Activated gamma-delta T cell treated with Interleukin-2 at 50 U/mL for 16 hours (primary cell): ENCODE measurements at regions not wholly inside any gene's neighbourhood (a gene's known extent, or its start where the extent isn't known, plus 50 kb on each side); places are given as distances from the start of the nearest gene placed in this dataset.

Experiments used
- DNase-seq: peaks from one replicate; pipeline ENCODE4 v3.0.0-alpha.2; 2020

DNA sequence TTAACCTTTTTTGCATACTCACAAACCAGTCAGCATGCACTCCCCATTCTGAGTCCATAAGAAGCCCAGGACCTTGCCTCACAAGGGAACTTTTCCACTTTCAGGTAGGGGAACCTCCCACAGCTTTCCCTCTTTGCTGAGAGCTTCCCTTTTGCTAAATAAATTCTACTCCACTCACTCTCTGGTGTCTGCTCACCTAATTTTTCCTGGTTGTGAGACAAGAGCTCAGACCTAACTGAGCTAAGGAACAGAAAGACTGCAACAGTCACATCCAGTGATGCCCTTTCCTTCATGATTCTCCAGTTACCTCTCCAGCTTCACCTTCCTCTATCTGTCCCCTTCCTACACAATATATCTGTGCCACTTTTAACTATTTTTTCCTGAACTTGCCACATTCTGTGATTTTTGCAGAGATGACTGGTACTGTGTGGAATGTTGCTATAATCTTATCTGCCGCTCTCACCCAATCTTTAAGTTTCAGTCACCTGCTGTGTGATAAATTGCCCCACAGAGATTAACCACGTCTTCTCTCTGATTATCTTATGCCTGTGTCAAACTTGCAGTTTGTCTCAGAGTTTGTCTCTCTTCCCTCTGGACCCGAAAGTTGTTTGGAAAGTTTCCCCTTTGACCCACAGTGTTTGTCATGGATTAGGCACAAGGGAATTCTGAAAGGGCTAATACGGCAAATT, 737.1 kb upstream of the FLRT2 start:
- no peak for DNase-seq

DNA sequence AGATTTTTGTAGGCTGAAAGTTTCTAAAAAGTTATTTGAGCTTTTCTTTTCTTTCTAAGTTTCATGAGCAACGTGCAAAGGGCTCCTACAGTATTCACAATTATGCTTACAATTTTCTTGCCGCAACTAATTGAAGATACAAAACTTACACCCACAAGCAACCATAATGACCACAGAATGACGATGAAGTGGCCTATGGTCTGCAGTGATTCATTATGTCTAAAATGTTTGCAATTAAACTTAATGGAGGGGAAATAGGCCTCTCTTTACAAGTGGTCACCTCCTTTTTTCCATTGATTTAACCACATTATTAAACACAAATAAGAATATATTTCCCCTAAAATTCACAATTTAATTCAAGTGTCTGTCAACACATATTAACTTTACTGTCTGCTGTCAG, 732.6 kb upstream of the FLRT2 start:
- no peak for DNase-seq

DNA sequence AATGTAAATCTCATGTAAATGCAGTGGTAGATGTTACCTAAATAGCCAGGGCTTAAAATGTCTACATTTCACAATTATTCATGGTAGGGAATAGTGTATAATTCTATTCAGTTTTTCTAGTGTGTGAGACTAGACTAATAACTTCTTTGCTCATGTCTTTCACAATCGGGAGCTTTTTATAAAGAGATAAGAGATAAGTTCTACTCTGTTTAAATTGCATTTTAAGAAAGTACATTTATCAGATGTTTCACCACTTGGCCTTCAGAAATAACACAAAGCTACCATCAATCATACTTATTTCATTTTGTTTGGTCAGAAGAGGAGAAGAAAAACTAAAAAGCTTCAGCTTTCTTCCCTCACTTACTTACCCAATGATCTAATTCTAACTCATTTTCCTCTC, 725.5 kb upstream of the FLRT2 start:
- no peak for DNase-seq

DNA sequence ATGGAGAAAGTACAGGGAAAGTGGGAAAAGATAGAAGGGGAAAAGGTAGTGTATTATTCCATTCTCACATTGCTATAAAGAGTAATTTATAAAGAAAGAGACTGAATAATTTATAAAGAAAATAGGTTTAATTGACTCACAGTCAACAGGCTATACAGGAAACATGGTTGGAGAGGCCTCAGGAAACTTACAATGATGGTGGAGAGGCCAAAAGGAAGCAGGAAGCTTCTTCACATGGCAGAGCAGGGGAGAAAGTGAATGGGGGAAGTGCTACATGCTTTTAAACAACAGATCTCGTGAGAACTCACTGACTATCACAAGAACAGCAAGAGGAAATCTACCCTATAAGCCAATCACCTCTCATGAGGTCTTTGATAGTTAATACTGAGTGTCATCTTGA, 725.0 kb upstream of the FLRT2 start:
- DNase-seq = no peak

DNA sequence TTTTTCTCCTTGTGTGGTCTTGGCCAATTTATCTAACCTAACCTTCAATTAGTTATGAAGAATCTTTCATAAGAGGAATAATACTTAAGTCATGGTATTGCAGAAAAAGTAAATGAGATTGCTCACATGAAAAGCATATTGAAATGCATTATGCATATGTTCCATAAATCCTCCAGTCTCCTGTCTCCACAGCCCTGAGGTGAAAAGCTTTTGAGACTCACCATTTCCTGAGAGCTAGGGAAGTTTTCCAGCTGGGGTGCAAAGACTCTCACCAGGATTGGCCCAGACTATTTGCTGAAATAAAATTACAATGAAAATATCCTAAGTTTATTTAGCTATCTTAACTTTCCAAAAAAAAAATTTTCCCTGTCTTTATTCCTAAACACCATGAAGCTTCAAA, 723.8 kb upstream of the FLRT2 start:
- DNase-seq = no peak

DNA sequence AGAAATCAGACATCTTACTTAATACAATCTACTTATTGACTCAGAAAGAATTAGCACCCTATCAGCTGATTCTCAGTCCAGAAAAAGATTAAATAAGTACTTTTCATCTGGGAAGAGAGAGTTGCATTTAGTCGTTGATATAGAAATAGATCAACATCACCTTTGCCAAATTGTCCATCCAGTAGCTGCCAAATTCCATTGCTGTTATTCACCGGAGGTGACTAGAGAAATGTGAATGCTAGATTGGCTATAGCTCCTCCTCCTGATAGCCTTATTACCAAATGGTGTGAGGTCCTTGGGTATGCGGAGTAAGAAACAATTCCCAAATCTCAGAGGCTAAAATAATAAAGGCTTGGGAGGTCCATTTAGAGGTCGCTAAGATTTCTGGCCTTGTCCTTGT, 723.3 kb upstream of the FLRT2 start:
- no peak for DNase-seq

DNA sequence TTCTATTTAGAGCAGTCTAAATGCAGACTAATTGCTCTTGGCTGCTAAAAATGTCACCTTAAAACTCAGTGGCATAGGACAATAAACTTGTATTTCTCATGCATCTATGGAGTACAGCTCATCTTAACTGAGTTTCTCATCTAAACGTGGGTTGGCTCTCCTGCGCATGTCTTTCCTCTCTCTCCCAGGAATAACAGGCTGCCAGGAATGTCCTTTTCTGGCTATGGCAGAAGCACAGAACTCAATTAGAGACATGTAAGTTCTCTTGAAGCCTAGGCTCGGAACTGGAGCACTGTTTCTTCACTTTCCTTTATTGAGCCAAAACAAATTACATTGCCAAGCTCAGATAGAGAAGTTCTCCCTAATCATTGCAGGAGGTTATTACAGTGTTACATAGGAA, 722.3 kb upstream of the FLRT2 start:
- no peak for DNase-seq

DNA sequence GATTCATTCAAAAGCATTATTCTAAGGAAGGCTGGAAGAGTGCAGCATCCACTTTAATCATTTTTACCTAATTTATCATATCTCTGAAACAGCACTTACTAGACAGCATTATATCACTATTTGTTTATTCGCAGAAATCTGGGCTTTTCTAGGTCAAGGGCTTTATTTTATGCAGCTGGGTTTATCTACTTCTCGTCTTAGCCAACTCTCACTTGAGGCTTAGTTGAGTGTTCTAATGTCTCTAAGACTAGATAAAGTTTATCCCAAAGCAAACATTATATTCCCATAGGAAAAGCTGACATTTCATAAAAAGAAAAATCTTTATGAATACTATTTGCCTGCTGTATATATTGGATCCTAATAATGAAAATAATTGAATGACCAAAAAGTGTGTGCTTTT, 720.8 kb upstream of the FLRT2 start:
- DNase-seq = no peak

DNA sequence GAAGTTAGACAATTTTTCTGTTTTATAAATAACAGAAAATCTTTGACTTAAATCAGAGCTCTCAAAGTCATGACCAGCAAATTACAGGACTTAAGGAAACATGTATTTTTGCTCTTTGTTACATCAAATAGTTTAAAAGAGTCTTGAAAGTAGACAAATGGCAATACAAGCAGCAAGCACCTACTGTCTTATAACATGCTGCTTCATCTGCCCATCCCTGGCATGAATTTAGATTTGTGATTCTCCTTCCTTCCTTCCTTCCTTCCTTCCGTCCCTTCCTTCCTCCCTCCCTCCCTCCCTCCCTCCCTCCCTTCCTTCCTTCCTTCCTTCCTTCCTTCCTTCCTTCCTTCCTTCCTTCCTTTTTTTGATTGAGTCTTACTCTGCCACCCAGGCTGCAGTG, 715.6 kb upstream of the FLRT2 start:
- no peak for DNase-seq

DNA sequence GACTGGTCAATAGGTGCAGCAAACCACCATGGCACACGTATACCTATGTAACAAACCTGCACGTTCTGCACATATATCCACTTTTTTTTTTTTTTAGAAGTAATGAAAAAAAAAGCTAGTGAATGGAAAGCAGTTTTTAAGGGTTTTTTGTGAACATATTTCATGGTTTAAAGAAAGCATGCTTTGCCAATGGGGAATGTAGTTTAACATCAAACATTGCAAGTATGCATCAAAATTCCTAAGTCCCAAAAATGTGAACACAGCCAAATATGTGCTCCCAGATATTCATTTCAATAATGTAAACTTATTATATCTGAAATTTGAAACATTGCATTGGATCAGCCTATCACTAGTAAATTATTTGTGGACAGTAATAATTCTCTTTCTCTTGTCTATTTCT, 710.4 kb upstream of the FLRT2 start:
- no peak for DNase-seq

DNA sequence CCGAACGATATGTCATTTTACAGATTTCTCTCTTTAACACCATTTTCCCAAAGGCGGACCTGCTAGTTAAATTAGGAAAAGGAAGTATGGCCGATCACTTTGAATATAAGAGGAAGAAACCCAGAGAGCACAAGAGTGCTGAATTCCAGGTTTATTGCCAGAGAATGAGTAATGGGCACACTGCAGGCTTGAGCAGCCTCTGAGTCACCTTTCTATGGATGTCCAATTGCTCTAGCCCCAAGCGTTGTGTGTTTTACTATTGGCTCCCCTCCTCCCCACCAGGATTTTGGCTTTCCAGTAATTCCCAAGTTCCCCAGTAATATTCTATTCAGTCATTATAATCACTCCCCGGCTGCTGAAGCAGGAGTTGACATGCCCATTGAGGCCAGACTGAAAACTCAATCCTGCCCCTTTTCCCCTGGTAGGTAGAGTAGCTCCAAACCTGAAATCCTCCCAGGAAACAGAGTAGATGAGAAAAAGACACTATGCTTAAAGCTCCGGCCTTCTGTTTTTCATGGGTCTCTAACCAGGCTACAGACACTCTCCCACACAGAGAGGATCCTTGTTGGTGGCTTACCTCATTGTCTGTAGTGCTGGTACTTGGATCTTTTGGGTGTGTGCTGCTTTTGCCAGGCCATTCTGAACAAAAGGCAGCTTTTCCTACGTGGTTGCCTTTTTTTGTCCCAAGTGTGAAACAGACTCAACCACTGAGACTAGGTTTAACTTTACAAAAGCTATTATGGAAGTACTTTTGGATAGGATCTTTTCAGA, 704.3 kb upstream of the FLRT2 start:
- DNase-seq = no peak

DNA sequence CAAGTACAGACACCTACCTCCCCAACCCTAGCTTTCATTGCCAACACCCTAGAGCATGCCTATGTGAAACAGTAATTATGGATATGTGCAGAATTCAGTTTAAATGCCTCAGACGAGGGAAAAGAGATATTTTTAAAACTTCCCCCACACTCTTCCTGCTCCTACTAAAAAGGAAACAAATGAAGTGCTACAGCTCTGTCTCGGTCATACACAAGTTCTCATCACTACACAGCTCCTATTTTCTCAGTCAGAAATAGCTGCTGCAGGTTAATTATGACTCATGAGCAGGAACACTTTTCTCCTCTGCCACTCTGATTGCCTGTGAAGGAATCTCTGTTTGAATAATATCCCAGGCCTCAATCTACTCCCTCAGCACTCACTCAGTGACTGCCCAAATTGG, 703.6 kb upstream of the FLRT2 start:
- DNase-seq = no peak

DNA sequence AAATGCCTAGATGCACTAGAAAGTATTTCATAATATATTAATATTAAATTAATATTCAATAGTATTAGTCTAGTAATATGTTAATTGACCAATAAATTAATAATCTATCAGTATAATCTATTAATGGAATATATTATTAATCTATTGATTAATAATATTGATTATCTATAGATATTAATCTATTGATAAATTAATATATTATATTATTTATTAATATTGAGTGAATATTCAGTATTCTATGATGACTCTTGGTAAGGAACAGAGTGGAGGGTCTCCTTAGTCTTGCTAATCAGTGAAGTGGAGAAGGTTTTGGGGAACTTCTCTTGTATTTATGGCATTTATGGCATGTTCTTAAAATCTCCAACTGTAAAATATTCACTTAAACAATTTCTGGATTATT, 679.3 kb upstream of the FLRT2 start:
- no peak for DNase-seq

DNA sequence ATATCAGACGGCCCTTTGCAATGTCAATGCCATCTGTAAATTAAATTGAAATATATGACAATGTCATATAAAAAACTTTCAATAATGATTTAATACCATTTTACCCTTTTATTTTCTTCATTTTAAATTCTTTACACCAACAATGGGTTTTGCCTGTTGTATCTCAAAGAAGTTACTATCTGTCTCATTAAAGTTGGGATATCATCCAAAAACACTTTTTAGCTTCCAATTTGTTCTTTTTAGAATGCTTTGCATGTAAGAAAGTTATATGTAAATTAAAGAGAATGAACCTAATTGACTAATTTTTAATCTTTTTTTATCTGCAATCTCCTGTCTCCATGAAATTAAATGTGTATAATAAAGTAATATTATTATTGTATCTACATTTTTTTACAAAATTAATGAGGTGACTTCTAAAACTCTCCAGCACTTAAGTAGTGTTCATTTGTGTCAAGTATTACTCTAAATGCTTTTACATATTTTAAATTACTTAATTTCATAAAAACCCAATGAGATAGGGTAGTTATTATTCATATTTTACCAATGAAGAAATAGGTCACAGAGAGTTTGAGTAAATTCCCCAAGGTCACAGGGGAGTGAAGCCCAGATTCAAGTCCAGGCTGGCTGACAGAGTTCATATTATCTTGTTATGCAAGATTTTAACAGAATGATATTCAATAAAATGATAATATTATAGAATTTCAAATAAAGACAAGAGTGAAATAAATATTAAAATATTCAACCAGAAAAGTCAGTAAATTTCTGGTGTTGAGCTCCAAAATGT, 673.0 kb upstream of the FLRT2 start:
- DNase-seq = no peak

DNA sequence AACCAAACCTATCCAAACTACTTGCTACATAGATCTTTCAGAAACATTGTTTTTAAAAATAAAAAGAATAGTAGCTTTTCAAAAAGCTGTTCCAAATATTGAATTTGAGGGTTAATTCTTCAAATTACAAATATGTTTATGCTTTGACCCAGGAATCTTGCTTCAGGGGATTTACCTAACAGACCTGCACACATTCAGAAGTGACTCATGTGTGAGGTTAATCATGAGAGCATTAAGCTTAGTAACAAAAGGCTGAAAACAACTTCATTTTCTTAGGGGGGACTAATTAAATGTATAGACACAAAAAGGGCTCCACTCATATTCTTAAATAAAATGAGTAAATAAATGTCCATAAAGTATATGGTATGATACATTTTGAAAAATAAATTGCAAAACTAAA, 672.4 kb upstream of the FLRT2 start:
- DNase-seq = no peak

DNA sequence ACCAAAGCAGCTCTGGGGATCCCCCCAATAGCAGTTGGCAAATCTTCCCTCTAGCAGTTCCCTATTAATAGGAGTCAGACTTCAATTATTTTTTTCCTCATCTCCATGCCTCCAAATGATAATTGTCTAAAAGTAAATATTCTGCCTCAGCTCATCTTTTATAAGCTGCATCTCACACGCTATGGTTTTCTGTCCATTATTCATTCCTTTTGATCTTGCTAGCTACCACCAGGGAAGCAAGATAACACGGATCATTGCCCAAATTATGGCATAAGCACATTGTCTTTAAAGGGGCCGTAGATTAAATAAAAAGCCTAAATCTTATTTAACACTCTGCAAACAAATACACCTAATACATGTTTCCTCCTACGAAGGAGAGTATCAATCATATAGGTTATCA, 670.8 kb upstream of the FLRT2 start:
- DNase-seq = no peak

DNA sequence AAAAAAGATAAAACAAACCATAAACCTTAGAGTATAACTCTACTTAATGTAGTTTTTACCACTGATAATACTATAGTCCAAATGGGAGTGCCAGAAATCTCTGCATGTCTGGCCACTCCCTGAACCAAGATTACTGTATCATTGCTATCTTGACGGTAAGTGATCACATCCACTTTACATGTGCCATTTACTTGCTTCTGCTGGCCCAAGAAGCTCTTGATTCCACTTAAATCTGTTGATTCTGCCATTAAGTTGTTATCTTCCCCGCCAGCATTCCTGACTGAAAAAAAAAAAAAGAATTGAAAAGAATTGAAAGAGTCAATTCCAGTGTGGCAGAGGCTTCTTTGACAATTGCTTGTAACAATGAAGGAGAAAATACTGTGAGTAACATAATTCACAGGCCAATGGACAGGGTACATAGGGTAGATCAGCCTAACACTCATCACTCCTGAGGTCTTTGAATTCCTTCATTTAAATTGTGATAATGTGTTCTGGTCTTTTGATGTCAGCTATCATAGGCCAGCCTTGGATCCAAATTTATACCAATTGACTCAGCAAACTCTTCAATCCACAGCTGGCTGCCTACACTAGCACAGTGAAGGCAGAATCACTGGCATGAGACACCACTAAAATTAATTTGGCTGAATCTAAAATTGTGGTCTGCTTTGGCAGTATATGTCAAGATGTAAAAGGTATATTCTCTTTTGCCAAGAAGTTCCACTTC, 665.2 kb upstream of the FLRT2 start:
- DNase-seq = no peak

DNA sequence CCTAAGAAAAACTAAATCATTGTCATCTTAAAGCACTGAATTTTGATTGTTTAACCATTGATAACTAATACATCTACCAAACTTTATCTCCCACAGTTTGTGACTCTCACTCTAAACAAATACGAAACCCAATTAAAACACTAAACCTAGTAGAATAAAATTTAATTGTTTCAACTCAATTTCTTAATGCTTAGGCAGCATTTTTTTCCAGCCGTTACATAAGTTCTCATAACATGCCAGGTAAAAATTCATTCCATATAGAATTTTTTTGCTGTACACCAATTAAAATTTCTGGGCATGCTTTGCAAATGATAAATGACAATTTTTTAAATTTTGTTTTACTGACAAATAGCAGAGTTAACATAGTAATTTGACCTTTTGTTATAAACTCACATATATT, 658.2 kb upstream of the FLRT2 start:
- DNase-seq = no peak

DNA sequence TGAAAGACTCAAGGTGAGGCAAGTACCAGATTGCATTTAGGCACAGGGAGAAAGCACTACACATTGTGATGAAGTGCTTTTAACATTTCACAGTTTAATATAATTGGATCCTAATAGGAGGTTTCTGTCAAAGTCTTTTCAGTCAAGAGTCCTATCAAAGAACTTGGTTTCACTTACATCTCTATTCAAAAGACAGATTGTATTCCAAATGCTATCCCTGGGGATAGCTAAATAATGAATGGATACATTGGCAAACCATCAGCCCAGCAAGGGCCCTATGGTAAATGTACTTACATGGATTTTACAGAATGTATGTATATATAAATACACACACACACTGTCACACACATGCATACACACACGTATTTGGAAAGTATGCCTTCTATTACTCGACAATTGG, 655.5 kb upstream of the FLRT2 start:
- no peak for DNase-seq

DNA sequence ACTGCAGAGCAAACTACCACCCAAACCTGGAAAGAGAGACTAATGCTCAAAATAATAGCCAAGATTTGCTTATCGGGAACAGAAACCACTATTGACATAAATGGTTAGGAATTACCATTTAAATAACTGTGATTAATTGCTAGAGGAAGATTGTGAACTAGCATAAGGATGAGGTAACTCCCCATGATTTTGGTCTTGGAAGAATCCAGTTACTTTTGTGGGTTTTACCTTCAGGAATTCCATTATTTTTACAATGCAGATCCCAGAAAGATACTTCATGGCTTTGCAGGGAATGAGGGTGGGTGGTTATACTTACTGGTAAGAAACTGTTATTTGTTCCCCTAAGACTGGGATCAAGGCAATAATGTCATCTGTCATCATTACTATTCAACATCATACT, 652.9 kb upstream of the FLRT2 start:
- no peak for DNase-seq

DNA sequence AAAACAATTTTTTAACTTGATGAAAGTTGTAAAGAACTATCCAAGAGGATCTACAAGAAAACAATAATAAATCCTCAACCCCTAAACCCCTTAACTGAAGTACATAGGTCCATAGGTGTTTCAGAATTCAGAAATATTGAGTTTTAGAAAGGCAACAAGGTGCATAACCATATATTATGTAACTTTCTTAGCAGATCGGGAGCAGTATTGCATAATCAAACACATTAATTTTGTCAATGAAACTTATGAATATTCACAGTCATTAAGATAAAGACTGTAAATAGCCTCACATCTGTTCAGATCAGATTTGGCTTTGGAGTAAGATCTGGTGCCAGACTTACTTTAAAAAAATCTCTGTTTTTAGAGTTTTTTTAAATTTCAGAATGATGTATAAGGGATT, 647.1 kb upstream of the FLRT2 start:
- no peak for DNase-seq

DNA sequence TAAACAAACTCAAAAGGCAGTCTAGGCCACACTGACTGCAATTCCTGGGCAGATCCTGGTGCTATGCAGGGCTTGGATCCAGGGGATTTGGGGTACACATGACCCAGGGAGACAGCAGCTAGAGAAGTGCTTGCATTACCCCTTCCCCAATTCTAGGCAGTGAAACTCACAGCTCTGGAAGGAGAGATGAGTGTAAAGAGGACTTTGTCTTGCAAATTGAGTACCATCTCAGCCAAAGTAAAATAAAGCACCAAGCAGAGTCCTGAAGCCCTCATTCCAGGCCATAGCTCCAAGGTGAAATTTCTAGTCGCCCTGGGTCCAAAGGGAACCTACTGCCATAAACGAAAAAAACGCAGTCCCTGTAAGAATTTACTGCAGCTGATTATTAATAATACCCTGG, 644.9 kb upstream of the FLRT2 start:
- no peak for DNase-seq

DNA sequence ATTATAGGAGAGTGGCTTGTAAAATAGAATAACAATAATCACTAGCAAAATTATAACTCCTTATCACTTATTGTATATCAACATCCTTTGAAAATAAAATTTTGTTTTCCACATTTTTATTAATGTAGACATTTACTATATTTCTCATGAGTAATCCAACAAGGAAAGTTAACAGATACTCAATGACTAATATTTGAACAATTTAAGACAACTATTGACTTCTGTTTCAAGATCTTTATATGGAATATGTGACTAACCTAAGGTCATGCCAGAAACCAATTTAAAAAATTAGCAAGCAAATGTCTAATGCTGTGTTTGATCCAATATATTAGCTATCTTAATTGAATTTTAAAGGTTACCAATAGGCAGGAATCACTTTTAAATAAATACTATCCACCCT, 638.5 kb upstream of the FLRT2 start:
- no peak for DNase-seq

DNA sequence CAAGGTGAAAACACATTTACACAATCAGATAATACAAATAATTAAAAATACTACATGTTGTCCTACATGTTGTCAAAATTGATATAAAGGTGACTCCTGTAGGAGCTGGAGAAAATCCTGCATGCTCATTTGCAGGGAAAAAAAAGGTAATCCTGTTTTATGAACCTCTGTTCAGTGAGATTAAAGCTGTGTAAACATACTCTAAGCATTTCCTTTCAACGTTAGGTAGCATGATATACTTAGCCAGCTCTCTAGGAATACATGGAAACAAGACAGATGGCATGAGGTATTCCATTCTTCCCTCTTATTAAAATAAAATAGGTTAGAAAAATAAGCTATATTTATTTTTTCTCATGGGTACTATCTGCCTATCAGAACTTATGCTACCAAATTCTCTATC, 635.7 kb upstream of the FLRT2 start:
- no peak for DNase-seq
